GM10248 (cell line): ENCODE measurements at regions not wholly inside any gene's neighbourhood (a gene's known extent, or its start where the extent isn't known, plus 50 kb on each side); places are given as distances from the start of the nearest gene placed in this dataset.

Experiments used
- CTCF ChIA-PET: fragments of 300-600 bp; sonication (Branson Sonifier 250); formaldehyde crosslinking; extraction: SDS; loops from one replicate; lab custom pipeline; 2021; ENCODE audit warnings: antibody characterized with exemption; lab: Yijun Ruan, JAX
- POLR2A ChIA-PET: fragments of 350-650 bp; sonication (Branson Sonifier 250); formaldehyde crosslinking; extraction: SDS; loops from one replicate; lab custom pipeline; 2020; ENCODE audit warnings: antibody characterized with exemption; lab: Yijun Ruan, JAX
- DNase-seq: peaks from one replicate; pipeline ENCODE4 v3.0.0; 2012; ENCODE audit errors: extremely low spot score
- CTCF ChIP-seq: IDR thresholded peaks from 2 replicates; pipeline ENCODE4 v1.5.1; 2012; ENCODE audit warnings: mild to moderate bottlenecking, low read depth; ENCODE audit errors: extremely low read depth, missing control alignments, control extremely low read depth

DNA sequence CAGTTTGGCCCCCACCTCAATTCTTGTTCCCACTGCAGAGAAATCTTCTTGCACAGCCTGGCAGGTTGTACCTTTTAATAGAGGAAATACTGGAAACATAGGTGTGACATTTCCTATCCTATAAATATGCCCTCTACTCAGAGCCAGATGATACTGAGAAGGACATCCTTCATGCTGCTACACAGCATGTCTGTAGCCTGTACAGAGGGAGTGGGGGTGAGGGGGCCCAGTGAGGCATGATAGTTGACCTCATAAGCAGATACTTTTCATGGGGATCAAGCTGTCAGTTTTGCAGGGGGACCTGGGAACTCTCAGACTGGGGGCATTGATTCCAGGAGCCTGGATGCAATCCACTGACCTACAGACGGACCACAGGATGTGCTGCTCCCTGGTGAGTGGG lies 96.2 kb upstream of the TOP1 start:
- no peak for DNase-seq
- CTCF ChIA-PET = no interaction called here
- no peak for TF ChIP-seq CTCF
- POLR2A ChIA-PET = no interaction called here

- no peak for DNase-seq
- ChIA-PET CTCF (interaction anchor here (1.2 kb wide), 1 partner anchor 29 kb away, joined by 3 read pairs; no protein-coding TSS in a partner anchor), POLR2A (no interaction called here)
- no peak for TF ChIP-seq CTCF
Measured at GRCh38 chr20:40933758-40934157, 94.9 kb upstream of the TOP1 start.

DNA sequence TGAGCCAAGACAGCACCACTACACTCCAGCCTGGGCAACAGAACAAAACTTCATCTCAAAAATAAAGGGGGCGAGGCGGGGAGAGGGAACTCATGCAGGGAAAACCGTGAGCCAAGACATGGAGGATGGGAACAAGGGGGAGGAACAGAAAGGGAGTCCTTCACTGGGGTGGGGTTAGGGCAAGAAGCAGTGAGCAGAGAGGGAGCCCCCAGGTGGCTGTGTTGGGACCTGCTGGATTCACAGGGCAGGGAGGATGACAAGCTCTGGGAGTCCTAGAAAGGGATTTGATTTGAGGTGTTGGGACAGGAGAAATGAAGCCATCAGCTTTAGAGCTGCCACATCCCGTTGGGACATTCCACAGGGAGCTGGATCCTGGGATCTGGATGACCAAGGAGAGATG lies 90.6 kb upstream of the TOP1 start:
- no peak for TF ChIP-seq CTCF
- no peak for DNase-seq
- CTCF ChIA-PET = interaction anchor here (1.0 to 1.5 kb wide), 2 partner anchors 11 to 157 kb away, joined by 3 read pairs; no protein-coding TSS in a partner anchor

GRCh38 chr20:40939667-40940066 lies 89.0 kb upstream of the TOP1 start:
- TF ChIP-seq CTCF = no peak
- CTCF ChIA-PET = interaction anchor here (1.0 to 4.1 kb wide), 2 partner anchors 23 to 198 kb away, joined by 3 to 18 read pairs; no protein-coding TSS in a partner anchor
- DNase-seq = no peak
- POLR2A ChIA-PET = no interaction called here

More for the DNA sequence above, 90.6 kb upstream of the TOP1 start:
- POLR2A ChIA-PET = no interaction called here

DNA sequence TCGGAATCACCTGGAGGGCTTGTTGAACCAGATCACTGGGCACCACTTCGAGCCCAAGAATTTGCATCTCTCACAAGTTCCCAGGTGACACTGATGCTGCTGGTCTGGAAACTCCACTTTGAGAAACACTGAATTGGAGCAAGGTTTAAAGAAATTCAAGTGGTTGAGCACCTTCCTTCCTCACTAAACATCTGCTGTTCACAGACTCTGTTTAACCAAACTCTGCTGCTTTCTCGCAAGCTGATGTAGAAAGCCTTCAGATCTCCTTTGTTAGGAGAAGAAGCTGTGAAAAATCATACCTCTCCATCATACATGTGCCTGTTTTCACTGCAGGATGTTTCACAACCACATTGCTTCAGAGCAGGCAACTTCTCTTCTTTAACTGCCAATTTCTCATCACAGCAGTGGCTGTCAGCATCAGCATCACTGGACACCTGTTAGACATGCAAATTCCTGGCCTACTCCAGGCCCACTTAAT lies 87.5 kb upstream of the TOP1 start:
- ChIA-PET CTCF (interaction anchor here (4.1 kb wide), 1 partner anchor 22 kb away, joined by 18 read pairs; no protein-coding TSS in a partner anchor), POLR2A (no interaction called here)
- DNase-seq = no peak
- TF ChIP-seq CTCF = no peak

DNA sequence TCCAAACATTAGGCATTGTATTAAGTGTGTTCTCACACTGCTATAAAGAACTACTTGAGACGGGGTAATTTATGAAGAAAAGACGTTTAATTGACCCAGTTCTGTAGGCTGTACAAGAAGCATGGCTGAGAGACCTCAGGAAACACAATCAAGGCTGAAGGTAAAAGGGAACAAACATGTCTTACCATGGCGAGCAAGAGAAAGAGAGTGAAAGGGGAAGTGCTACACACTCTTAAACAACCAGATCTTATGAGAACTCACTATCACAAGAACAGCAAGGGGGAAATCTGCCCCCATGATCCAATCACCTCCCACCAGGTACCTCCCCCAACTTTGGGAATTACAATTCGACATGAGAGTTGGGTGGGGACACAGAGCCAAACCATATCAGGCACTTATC lies 86.6 kb upstream of the TOP1 start:
- TF ChIP-seq CTCF = no peak
- DNase-seq = no peak
- ChIA-PET CTCF (interaction anchor here (1.3 to 4.1 kb wide), 3 partner anchors 11 to 199 kb away, joined by 3 to 18 read pairs (median 12); no protein-coding TSS in a partner anchor), POLR2A (no interaction called here)
